Gastrocnemius medialis (tissue), 4 donors: ENCODE measurements at regions not wholly inside any gene's neighbourhood (a gene's known extent, or its start where the extent isn't known, plus 50 kb on each side); places are given as distances from the start of the nearest gene placed in this dataset.

Experiments used
- CTCF ChIP-seq, 5 experiments: fragments of 450-650 bp in 3 of 5; fragments of 200-600 bp in 2 of 5; sonication (generic) in 2 of 5; IDR thresholded peaks in 4 of 5; conservative IDR thresholded peaks in 1 of 5; 1 replicate in 4 of 5; 2 replicates in 1 of 5; pipeline ENCODE4 v1.5.1; 2016 to 2019; ENCODE audit warnings: antibody characterized with exemption in 5 of 5, mild to moderate bottlenecking in 3 of 5, moderate library complexity in 3 of 5
- POLR2A ChIP-seq, 2 donors: fragments of 450-650 bp; IDR thresholded peaks; one replicate each; pipeline ENCODE4 v1.6.1; 2017; ENCODE audit warnings: antibody characterized with exemption in 2 of 2, mild to moderate bottlenecking in 2 of 2, moderate library complexity in 2 of 2

- TF ChIP-seq CTCF (IDR thresholded peaks at IDR 0.05 in 4 of 5, conservative IDR thresholded peaks at IDR 0.05 in 1 of 5) = no peak
- no peak for TF ChIP-seq POLR2A (IDR thresholded peaks at IDR 0.05)
Observed at GRCh38 chr3:25046911-25047771, 380.9 kb upstream of the RARB start.
